Lung (tissue), 11 donors: ENCODE measurements at regions not wholly inside any gene's neighbourhood (a gene's known extent, or its start where the extent isn't known, plus 50 kb on each side); places are given as distances from the start of the nearest gene placed in this dataset.

Experiments used
- ATAC-seq: fragments of 200-7000 bp; cut with Tn5 transposase; one replicate; pipeline ENCODE4 v1.9.1; 2020; ENCODE audit warnings: moderate number of reproducible peaks; ENCODE audit not compliant: insufficient read depth, low FRiP score
- DNase-seq, 3 donors: peaks; one replicate each; pipeline ENCODE4 v3.0.0-alpha.2; 2013 to 2017
- H3K27ac ChIP-seq, 2 donors: one replicate each; pipeline ENCODE4 v1.5.1; 2013; ENCODE audit warnings: mild to moderate bottlenecking in 2 of 2, moderate library complexity in 2 of 2, control low read depth in 1 of 2, inconsistent platforms in 1 of 2, low read depth in 1 of 2, low read length in 1 of 2
- H3K27me3 ChIP-seq, 3 donors: one replicate each; pipeline ENCODE4 v1.5.1; 2013; ENCODE audit warnings: low read length in 2 of 3; ENCODE audit not compliant: control insufficient read depth in 3 of 3, insufficient read depth in 3 of 3
- H3K36me3 ChIP-seq, 4 donors: one replicate each; pipeline ENCODE4 v1.5.1; 2013; ENCODE audit warnings: low read length in 4 of 4, mild to moderate bottlenecking in 1 of 4, moderate library complexity in 1 of 4; ENCODE audit not compliant: control insufficient read depth in 4 of 4, insufficient read depth in 4 of 4
- H3K4me1 ChIP-seq, 5 donors: one replicate each; pipeline ENCODE4 v1.5.1; 2013; ENCODE audit warnings: low read length in 5 of 5, mild to moderate bottlenecking in 2 of 5, moderate library complexity in 1 of 5; ENCODE audit not compliant: control insufficient read depth in 5 of 5, insufficient read depth in 5 of 5
- H3K4me3 ChIP-seq: one replicate; pipeline ENCODE4 v1.5.1; 2013; ENCODE audit warnings: mild to moderate bottlenecking, control low read depth, moderate library complexity
- H3K9ac ChIP-seq, 2 donors: one replicate each; pipeline ENCODE4 v1.5.1; 2013; ENCODE audit warnings: low read length in 2 of 2, control low read depth in 1 of 2; ENCODE audit not compliant: insufficient read depth in 1 of 2
- H3K9me3 ChIP-seq, 4 donors: one replicate each; pipeline ENCODE4 v1.5.1; 2013; ENCODE audit warnings: low read length in 3 of 4, mild to moderate bottlenecking in 1 of 4, moderate library complexity in 1 of 4; ENCODE audit not compliant: control insufficient read depth in 4 of 4, insufficient read depth in 3 of 4
- WGBS, 2 donors: extraction: QIAGEN DNeasy Blood & Tissue Kit; methylation state at CpG; one replicate each; pipeline ENCODE4 v1.1.7; 2013; 5-methylcytosine and 5-hydroxymethylcytosine counted together
- TF ChIP-seq, protein P1 (sequence below): IDR thresholded peaks from 2 replicates; pipeline ENCODE4 v1.5.1; 2012; ENCODE audit warnings: mild to moderate bottlenecking; ENCODE audit errors: control extremely low read depth, extremely low read depth
- donor health status: control.
- donor health status: control.
- donor health status: Bipolar disorder and iron deficiency.
- donor health status: healthy.
- donor health status: DM: yes; HTN: yes; CAD: no.

- TF ChIP-seq, protein P1, sequence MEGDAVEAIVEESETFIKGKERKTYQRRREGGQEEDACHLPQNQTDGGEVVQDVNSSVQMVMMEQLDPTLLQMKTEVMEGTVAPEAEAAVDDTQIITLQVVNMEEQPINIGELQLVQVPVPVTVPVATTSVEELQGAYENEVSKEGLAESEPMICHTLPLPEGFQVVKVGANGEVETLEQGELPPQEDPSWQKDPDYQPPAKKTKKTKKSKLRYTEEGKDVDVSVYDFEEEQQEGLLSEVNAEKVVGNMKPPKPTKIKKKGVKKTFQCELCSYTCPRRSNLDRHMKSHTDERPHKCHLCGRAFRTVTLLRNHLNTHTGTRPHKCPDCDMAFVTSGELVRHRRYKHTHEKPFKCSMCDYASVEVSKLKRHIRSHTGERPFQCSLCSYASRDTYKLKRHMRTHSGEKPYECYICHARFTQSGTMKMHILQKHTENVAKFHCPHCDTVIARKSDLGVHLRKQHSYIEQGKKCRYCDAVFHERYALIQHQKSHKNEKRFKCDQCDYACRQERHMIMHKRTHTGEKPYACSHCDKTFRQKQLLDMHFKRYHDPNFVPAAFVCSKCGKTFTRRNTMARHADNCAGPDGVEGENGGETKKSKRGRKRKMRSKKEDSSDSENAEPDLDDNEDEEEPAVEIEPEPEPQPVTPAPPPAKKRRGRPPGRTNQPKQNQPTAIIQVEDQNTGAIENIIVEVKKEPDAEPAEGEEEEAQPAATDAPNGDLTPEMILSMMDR: no peak
- 75 to 78% methylated on average over 3 of the region's 3 CpGs for WGBS, 2 donors
- no peak overlapping the region for H3K4me3 ChIP-seq
- no peaks in the 10 kb centered on the region for H3K27me3 ChIP-seq
- DNase-seq (no peak), ATAC-seq (no peak)
- no peaks in the 10 kb centered on the region for H3K36me3 ChIP-seq
- H3K9ac ChIP-seq: no peak overlapping the region
- no peaks in the 10 kb centered on the region for H3K9me3 ChIP-seq
- H3K27ac ChIP-seq: no peak overlapping the region
- H3K4me1 ChIP-seq: no peaks in the 10 kb centered on the region
Measured at GRCh38 chr11:41982975-41983374, 523.5 kb upstream of the LRRC4C start.

GRCh38 chr11:41983475-41983874, 524.0 kb upstream of the LRRC4C start:
- TF ChIP-seq, protein P1: no peak
- Histone ChIP-seq H3K27me3 (no peaks in the 10 kb centered on the region), H3K9me3 (no peaks in the 10 kb centered on the region), H3K4me1 (no peaks in the 10 kb centered on the region), H3K36me3 (no peaks in the 10 kb centered on the region), H3K9ac (no peak overlapping the region), H3K27ac (no peak overlapping the region), H3K4me3 (no peak overlapping the region)
- ATAC-seq (no peak), DNase-seq (no peak)

DNA sequence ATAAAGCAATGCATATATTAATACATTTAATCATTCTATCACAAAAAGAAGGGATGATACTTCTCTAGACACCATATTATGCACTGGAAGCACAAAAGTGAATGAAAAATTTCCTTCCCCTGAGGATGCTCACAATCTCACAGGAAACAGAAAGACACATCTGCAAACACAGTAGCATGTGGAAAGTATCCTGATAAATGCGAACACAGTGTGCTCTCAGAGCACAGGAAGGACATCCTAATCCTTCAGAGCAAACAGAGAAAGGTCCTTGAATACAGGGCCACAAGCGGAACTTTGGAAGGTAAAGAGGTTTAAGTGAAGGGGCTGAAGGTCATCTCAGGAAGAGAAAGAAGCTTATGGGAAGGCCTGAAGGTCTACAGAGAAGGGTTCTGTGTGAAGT, 524.6 kb upstream of the LRRC4C start:
- H3K4me1 ChIP-seq: no peaks in the 10 kb centered on the region
- H3K27me3 ChIP-seq: no peaks in the 10 kb centered on the region
- H3K9me3 ChIP-seq: no peaks in the 10 kb centered on the region
- H3K4me3 ChIP-seq: no peak overlapping the region
- no peaks in the 10 kb centered on the region for H3K36me3 ChIP-seq
- TF ChIP-seq, protein P1: no peak
- no peak overlapping the region for H3K27ac ChIP-seq
- 60 to 73% methylated on average over 2 of the region's 2 CpGs for WGBS, 2 donors
- DNase-seq (no peak), ATAC-seq (no peak)
- H3K9ac ChIP-seq: no peak overlapping the region

DNA sequence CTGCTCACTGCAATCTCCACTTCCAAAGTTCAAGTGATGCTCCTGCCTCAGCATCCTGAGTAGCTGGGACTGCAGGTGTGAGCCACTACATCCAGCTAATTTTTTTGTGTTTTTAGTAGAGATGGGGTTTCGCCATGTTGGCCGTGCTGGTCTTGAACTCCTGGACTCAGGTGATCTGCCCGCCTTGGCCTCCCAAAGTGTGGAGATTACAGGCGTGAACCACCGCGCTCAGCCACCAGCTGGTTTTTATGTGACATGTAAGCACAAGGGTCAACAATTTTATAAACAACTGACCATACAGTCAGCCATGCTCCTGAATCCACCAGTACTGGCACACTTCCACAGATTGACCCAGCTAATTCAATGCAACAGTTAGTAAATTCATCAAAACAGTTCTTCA, 526.3 kb upstream of the LRRC4C start:
- TF ChIP-seq, protein P1: no peak
- H3K36me3 ChIP-seq: no peaks in the 10 kb centered on the region
- no peaks in the 10 kb centered on the region for H3K9me3 ChIP-seq
- no peaks in the 10 kb centered on the region for H3K27me3 ChIP-seq
- no peak overlapping the region for H3K9ac ChIP-seq
- WGBS, 2 donors: 92 to 93% methylated on average over 6 of the region's 6 CpGs
- DNase-seq (no peak), ATAC-seq (no peak)
- no peak overlapping the region for H3K27ac ChIP-seq
- no peak overlapping the region for H3K4me3 ChIP-seq
- H3K4me1 ChIP-seq: no peaks in the 10 kb centered on the region
